BLaER1 treated with 17β-estradiol and CSF1 and Interleukin-3, amounts not matched to agents 10 nM and 100 nM (cell line): ENCODE measurements at regions not wholly inside any gene's neighbourhood (a gene's known extent, or its start where the extent isn't known, plus 50 kb on each side); places are given as distances from the start of the nearest gene placed in this dataset.

Experiments used
- H3K27ac ChIP-seq, 11 experiments: shearing (Covaris generic); formaldehyde crosslinking; 2 replicates each; pipeline ENCODE4 v1.8.1; 2022
- H3K27me3 ChIP-seq, 11 experiments: shearing (Covaris generic); formaldehyde crosslinking; 2 replicates each; pipeline ENCODE4 v1.8.1; 2022
- H3K36me3 ChIP-seq, 11 experiments: shearing (Covaris generic); formaldehyde crosslinking; 2 replicates each; pipeline ENCODE4 v1.8.1; 2022
- H3K4me1 ChIP-seq, 10 experiments: shearing (Covaris generic); formaldehyde crosslinking; 2 replicates each; pipeline ENCODE4 v1.8.1; 2022
- H3K4me2 ChIP-seq, 11 experiments: shearing (Covaris generic); formaldehyde crosslinking; 2 replicates each; pipeline ENCODE4 v1.8.1; 2022
- H3K4me3 ChIP-seq, 10 experiments: shearing (Covaris generic); formaldehyde crosslinking; 2 replicates each; pipeline ENCODE4 v1.8.1; 2022
- H3K9ac ChIP-seq, 11 experiments: shearing (Covaris generic); formaldehyde crosslinking; 2 replicates each; pipeline ENCODE4 v1.8.1; 2022
- H3K9me3 ChIP-seq, 11 experiments: shearing (Covaris generic); formaldehyde crosslinking; replicated peaks in 1 of 11; 2 replicates each; pipeline ENCODE4 v1.8.1; 2022
- H4K20me1 ChIP-seq, 11 experiments: shearing (Covaris generic); formaldehyde crosslinking; 2 replicates each; pipeline ENCODE4 v1.8.1; 2022
- Cebpa-rat ChIP-seq, 11 experiments: shearing (Covaris generic); IDR thresholded peaks; 2 replicates each; pipeline ENCODE4 v1.8.1; 2022

GRCh38 chr18:39793609-39794008, 2161.4 kb upstream of the PIK3C3 start:
- no peak overlapping the region for H3K4me2 ChIP-seq

DNA sequence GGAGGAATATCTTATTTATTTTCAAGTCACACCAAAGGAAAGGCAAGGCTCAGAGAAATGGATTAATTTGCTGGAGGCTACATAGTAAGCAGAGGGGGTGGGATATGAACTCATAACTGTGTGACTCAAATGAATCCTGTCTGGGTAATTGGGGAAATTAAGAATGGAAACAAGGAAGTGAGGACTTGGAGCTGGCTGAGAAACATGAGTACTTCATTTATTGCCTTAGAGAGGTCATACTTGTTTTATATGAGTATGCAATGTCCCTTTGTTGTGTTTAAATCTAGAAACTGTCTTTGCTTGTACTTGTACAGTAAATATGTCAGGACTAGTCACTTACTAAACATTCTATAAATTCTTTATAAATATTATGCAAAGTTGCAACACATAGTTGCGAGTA, 2166.7 kb upstream of the PIK3C3 start:
- Histone ChIP-seq H4K20me1 (no peaks in the 10 kb centered on the region), H3K4me1 (no peaks in the 10 kb centered on the region; a peak in 1 of 20 replicates), H3K4me2 (no peak overlapping the region), H3K9me3 (no peaks in the 10 kb centered on the region), H3K27ac (no peak overlapping the region), H3K27me3 (no peaks in the 10 kb centered on the region), H3K4me3 (no peak overlapping the region), H3K9ac (no peak overlapping the region), H3K36me3 (no peaks in the 10 kb centered on the region)
- TF ChIP-seq Cebpa-rat (IDR thresholded peaks at IDR 0.05): no peak

More at GRCh38 chr18:39793609-39794008, 2161.4 kb upstream of the PIK3C3 start:
- Histone ChIP-seq H3K9ac (no peak overlapping the region), H3K4me1 (no peaks in the 10 kb centered on the region), H3K4me3 (no peak overlapping the region), H3K27ac (no peak overlapping the region), H4K20me1 (no peaks in the 10 kb centered on the region), H3K27me3 (no peaks in the 10 kb centered on the region), H3K36me3 (no peaks in the 10 kb centered on the region), H3K9me3 (no peaks in the 10 kb centered on the region)
- TF ChIP-seq Cebpa-rat (IDR thresholded peaks at IDR 0.05): no peak

DNA sequence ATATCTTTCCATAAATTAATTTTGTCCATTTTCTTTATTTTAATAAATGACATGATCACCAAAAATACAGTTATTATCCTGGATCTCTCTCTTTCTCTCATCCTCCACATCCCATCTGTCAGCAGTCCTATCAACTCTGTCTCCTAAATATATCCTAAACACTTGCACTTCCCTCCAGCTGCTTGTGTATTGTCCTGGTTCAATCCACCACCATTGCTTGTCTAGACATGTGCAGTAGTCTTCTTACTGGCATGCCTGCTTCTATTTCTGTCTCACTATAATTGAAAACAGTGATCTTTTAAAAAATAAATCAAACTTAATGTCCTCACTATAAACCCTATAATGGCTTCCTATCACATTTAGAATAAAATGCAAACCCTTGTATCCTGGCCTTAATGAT, 2168.6 kb upstream of the PIK3C3 start:
- no peaks in the 10 kb centered on the region for H3K36me3 ChIP-seq
- H3K9ac ChIP-seq: no peak overlapping the region
- H3K4me2 ChIP-seq: no peak overlapping the region
- no peaks in the 10 kb centered on the region; a peak in 1 of 20 replicates for H3K4me1 ChIP-seq
- H3K4me3 ChIP-seq: no peak overlapping the region
- no peaks in the 10 kb centered on the region for H3K27me3 ChIP-seq
- no peak for TF ChIP-seq Cebpa-rat (IDR thresholded peaks at IDR 0.05)
- no peaks in the 10 kb centered on the region for H4K20me1 ChIP-seq
- H3K27ac ChIP-seq: no peak overlapping the region
- H3K9me3 ChIP-seq: no peaks in the 10 kb centered on the region

GRCh38 chr18:39784541-39784940, 2170.5 kb upstream of the PIK3C3 start:
- Histone ChIP-seq H3K36me3 (no peaks in the 10 kb centered on the region), H3K4me1 (no peaks in the 10 kb centered on the region; a peak in 1 of 20 replicates), H3K9me3 (no peaks in the 10 kb centered on the region), H4K20me1 (no peaks in the 10 kb centered on the region), H3K4me3 (no peak overlapping the region), H3K27me3 (no peaks in the 10 kb centered on the region), H3K9ac (no peak overlapping the region), H3K27ac (no peak overlapping the region), H3K4me2 (no peak overlapping the region)
- TF ChIP-seq Cebpa-rat (IDR thresholded peaks at IDR 0.05): no peak

GRCh38 chr18:39781565-39781964, 2173.5 kb upstream of the PIK3C3 start:
- H3K27ac ChIP-seq: no peak overlapping the region
- no peak overlapping the region for H3K4me2 ChIP-seq
- H3K4me3 ChIP-seq: no peak overlapping the region
- H3K4me1 ChIP-seq: no peaks in the 10 kb centered on the region
- H3K9ac ChIP-seq: no peak overlapping the region
- H4K20me1 ChIP-seq: no peaks in the 10 kb centered on the region
- H3K27me3 ChIP-seq: no peaks in the 10 kb centered on the region
- no peaks in the 10 kb centered on the region for H3K36me3 ChIP-seq
- TF ChIP-seq Cebpa-rat (IDR thresholded peaks at IDR 0.05): no peak
- no peaks in the 10 kb centered on the region for H3K9me3 ChIP-seq

- no peak overlapping the region for H3K4me3 ChIP-seq
- H3K4me2 ChIP-seq: no peak overlapping the region
- H3K9me3 ChIP-seq: no peaks in the 10 kb centered on the region
- no peaks in the 10 kb centered on the region for H4K20me1 ChIP-seq
- no peak for TF ChIP-seq Cebpa-rat (IDR thresholded peaks at IDR 0.05)
- H3K9ac ChIP-seq: no peak overlapping the region
- H3K4me1 ChIP-seq: no peaks in the 10 kb centered on the region
- no peaks in the 10 kb centered on the region for H3K27me3 ChIP-seq
- no peaks in the 10 kb centered on the region for H3K36me3 ChIP-seq
- H3K27ac ChIP-seq: no peak overlapping the region
Observed at GRCh38 chr18:39780774-39781173, 2174.3 kb upstream of the PIK3C3 start.

DNA sequence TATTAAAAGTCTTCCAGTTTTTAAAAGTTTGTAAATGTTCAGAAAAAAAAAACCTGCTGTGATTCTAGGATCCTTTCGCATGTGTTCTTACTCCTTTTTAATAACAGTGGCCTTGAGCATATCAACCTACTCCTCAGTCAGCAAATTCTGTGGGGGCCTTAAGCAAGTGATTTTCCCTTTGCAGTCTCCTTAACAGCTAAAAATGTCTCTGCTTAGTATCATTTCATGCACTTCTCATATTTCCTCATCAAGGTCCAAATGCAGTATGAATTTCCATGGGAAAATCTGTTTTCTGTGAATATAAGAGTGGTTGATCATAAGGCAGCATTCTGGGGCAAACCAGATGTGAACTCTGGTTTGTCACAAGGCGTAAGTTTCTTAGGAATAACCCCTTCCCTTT, 2175.1 kb upstream of the PIK3C3 start:
- no peak overlapping the region for H3K27ac ChIP-seq
- H3K4me1 ChIP-seq: no peaks in the 10 kb centered on the region
- H3K36me3 ChIP-seq: no peaks in the 10 kb centered on the region
- TF ChIP-seq Cebpa-rat (IDR thresholded peaks at IDR 0.05): no peak
- H4K20me1 ChIP-seq: no peaks in the 10 kb centered on the region
- H3K9me3 ChIP-seq: no peaks in the 10 kb centered on the region
- no peaks in the 10 kb centered on the region for H3K27me3 ChIP-seq
- no peak overlapping the region for H3K4me2 ChIP-seq
- no peak overlapping the region for H3K9ac ChIP-seq
- no peak overlapping the region for H3K4me3 ChIP-seq

DNA sequence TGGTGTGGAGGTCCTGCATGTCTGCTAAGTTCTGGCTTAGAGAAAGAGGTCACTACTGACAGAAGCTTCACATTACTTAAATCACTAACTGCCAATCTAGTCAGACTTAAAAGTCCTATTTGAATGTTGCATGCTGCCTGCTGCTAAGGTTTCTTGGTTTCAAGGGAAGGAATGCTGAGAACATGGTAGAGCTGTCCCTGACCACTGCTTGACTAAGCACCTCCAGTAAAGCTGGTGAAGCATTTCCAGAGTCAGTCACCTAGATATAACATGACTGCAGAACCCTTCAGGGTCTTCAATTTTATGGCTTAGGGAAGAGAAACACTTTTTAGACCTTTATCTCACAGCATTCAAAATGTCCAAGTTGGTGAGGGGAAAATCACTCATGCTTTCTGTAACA, 2178.3 kb upstream of the PIK3C3 start:
- H3K4me3 ChIP-seq: no peak overlapping the region
- no peaks in the 10 kb centered on the region for H3K36me3 ChIP-seq
- H3K9ac ChIP-seq: no peak overlapping the region
- H3K9me3 ChIP-seq: no peaks in the 10 kb centered on the region
- no peaks in the 10 kb centered on the region for H3K4me1 ChIP-seq
- no peak overlapping the region for H3K4me2 ChIP-seq
- H3K27me3 ChIP-seq: no peaks in the 10 kb centered on the region
- no peak overlapping the region for H3K27ac ChIP-seq
- no peaks in the 10 kb centered on the region for H4K20me1 ChIP-seq
- TF ChIP-seq Cebpa-rat (IDR thresholded peaks at IDR 0.05): no peak

- no peak for TF ChIP-seq Cebpa-rat (IDR thresholded peaks at IDR 0.05)
- H3K4me2 ChIP-seq: no peak overlapping the region
- H3K4me3 ChIP-seq: no peak overlapping the region
- no peaks in the 10 kb centered on the region for H3K9me3 ChIP-seq
- H3K27ac ChIP-seq: no peak overlapping the region
- H3K4me1 ChIP-seq: no peaks in the 10 kb centered on the region
- H3K27me3 ChIP-seq: no peaks in the 10 kb centered on the region
- no peak overlapping the region for H3K9ac ChIP-seq
- no peaks in the 10 kb centered on the region for H4K20me1 ChIP-seq
- no peaks in the 10 kb centered on the region for H3K36me3 ChIP-seq
Observed at GRCh38 chr18:39774957-39775598, 2180.0 kb upstream of the PIK3C3 start.

GRCh38 chr18:39773646-39774045, 2181.4 kb upstream of the PIK3C3 start:
- Histone ChIP-seq H3K9ac (no peak overlapping the region), H3K4me1 (no peaks in the 10 kb centered on the region), H3K27ac (no peak overlapping the region), H3K9me3 (no peaks in the 10 kb centered on the region), H3K27me3 (no peaks in the 10 kb centered on the region), H3K4me3 (no peak overlapping the region), H3K36me3 (no peaks in the 10 kb centered on the region), H3K4me2 (no peak overlapping the region), H4K20me1 (no peaks in the 10 kb centered on the region)
- no peak for TF ChIP-seq Cebpa-rat (IDR thresholded peaks at IDR 0.05)
